Raji (cell line): ENCODE measurements at regions not wholly inside any gene's neighbourhood (a gene's known extent, or its start where the extent isn't known, plus 50 kb on each side); places are given as distances from the start of the nearest gene placed in this dataset.

Experiments
- POLR2A ChIP-seq: IDR thresholded peaks from 2 replicates; pipeline ENCODE4 v1.6.1; 2011; ENCODE audit warnings: low read depth, low read length, control low read depth; ENCODE audit not compliant: insufficient read depth

GRCh38 chr17:72033334-72033733 lies 87.5 kb upstream of the SOX9 start:
- TF ChIP-seq POLR2A, result no peak

DNA sequence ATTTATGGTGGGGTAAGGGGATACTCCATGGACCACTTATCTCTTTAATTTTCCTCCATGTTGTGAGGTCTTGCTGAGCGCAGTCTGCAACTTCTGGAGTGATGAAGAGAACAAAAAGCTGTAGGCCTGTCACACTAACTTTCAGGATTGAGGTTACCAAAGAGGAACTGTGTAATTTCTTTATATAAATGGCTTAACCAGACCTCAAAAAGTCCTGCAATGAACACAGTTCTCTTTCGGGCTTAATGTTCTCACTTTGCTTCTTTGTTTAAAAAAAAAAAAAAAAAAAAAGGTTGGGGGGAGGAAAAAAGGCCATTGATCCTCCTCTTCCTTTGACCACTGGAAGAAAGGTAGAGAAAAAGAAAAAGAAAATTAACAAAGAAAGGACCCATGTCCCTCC lies 86.8 kb upstream of the SOX9 start:
- no peak for TF ChIP-seq POLR2A

DNA sequence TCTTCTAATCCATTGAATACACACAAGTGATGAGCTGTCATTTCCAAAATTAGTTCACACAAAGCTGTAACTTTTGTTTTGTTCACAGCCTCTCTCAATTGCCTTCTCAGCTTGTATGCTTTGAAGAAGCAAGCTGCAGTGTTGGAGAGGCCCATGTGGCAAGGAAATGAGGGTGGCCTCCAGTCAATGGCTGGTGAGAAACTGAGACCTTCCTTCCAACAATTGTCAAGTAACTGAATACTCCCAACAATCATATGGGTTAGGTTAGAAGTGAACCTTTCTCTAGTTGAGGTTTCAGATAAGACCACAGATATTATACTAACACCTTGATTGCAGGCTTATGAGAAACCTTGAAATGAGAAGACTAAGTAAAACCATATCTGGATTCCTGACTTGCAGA lies 82.4 kb upstream of the SOX9 start:
- TF ChIP-seq POLR2A, result no peak

GRCh38 chr17:72039490-72039889 lies 81.3 kb upstream of the SOX9 start:
- no peak for TF ChIP-seq POLR2A

DNA sequence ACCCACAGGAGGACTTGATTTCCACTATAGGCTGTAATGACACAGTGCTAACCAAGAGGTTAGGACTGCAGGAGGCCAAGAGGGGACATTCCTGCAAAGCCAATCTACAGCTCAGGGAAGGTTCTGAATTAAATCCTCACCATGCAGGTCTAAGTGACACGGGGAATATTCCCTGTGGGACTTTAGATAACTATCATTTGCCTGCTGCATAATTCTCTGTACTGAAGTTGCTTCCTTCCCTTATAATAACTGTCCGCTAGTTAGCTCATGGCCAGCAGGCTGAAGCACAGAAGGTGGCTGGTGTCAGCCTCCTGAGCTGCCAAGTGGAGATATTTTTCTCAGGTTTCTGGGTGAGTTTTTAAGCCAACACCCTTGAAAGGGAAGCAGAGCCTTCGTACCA lies 74.6 kb upstream of the SOX9 start:
- TF ChIP-seq POLR2A, result no peak

- TF ChIP-seq POLR2A, result no peak
Observed at GRCh38 chr17:72046643-72047612, 73.9 kb upstream of the SOX9 start.

GRCh38 chr17:72049914-72050313 lies 70.9 kb upstream of the SOX9 start:
- no peak for TF ChIP-seq POLR2A

DNA sequence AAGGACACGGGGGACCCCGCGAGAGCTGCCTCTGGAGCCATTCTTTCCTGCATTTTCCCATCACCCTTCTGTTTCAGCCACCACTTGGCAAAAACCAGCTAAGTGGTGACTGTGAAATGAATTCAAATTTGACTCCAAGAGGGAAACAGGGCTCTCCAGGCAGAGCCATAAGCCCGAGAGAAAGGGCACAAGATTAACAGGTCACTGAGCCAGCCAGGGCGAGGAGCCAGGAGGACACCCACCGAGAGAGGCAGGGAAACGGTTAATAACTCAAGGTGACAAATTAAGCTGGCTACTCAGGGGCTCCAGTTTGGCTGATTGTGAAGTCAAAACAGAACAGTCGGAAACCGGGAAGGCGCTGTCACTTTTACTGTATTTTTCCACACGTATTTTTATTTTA lies 67.8 kb upstream of the SOX9 start:
- no peak for TF ChIP-seq POLR2A

DNA sequence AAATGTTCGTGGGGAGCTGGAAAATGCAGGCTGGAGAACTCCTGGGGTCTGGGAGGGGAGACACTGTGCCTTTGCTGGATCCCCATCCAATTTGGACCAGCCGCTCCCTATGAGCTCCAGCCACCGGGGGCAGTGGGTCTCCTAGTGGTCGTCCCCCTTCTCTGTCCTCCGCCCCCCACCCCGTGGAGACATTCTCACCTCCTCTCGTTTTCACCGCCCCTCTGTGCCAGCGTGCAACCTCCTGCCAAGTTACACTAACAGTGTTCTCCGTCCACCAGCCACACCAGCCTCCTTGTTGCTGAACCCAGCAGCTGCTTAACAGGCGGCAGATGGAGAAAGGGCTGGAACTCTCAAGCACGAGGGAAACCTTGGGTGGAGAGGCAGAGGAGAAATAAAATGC lies 67.4 kb upstream of the SOX9 start:
- TF ChIP-seq POLR2A, result no peak

GRCh38 chr17:72056155-72056554 lies 64.7 kb upstream of the SOX9 start:
- no peak for TF ChIP-seq POLR2A

DNA sequence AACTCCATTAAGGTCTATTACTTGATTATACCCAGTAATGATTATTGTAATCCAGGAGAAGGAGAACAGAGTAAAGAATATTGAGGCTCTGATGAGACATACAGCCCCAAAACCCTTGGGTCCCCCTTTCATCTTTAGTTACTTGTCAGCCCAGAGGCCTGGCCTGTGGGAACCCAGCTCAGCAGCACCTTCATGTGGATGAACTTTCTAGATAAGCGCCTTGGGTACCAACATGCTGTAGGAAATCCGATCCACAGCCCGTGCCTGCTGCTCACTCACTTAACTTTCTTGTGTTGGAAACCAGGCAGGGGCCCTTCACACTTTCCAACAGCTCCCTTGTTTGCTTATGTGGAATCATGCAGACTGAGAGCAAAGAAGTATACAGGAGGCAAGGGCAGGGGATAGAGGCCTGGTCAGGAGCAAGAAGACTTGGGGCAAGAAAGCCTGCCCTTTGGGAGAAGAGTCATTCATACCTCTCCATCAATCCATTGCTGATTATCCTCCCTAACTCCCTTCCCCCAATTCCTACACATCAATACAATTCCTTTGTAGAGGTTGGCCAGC lies 64.0 kb upstream of the SOX9 start:
- TF ChIP-seq POLR2A, result no peak

DNA sequence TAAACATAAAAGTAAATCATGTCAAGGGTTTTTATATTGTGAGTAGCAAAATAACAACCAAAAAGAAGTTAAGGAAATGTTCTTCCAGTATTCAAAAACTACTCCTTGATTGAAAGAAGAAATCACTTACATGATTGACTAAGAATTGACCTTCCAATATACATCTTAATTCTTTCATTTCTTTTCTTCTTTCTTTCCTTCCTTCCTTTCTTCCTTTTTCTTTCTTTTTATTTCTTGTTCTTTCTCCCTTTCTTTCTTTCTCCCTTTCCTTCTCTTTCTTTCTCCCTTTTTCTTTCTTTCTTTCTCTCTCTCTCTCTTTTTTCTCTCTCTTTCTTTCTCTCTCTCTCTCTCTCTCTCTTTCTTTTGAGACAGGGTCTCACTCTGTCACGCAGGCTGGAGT lies 60.7 kb upstream of the SOX9 start:
- no peak for TF ChIP-seq POLR2A

DNA sequence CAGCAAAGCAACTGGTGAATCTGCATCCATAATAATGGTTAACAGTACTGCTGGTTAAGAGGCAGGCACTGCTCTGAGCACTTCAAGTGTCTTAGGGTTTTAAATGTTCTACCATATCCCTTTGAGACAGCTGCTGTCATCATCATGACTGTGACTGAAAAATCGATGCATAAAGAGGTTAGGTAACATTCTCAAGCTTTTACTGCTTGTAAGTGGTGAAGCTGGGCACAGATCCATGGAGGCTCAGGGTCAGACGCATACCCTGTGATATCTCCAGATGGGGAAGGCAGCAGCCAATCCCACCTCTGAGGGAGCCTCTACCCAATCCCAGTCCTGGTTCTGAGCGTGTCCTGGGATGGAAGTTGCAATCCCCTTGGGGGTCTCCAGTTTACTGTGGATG lies 57.6 kb upstream of the SOX9 start:
- no peak for TF ChIP-seq POLR2A

- TF ChIP-seq POLR2A, result no peak
Observed at GRCh38 chr17:72063756-72064450, 56.9 kb upstream of the SOX9 start.

GRCh38 chr17:72064606-72065193 lies 56.1 kb upstream of the SOX9 start:
- TF ChIP-seq POLR2A, result no peak
